LHCN-M2 (cell line): ENCODE measurements at regions not wholly inside any gene's neighbourhood (a gene's known extent, or its start where the extent isn't known, plus 50 kb on each side); places are given as distances from the start of the nearest gene placed in this dataset.

Experiments
- DNase-seq: peaks from one replicate; pipeline ENCODE4 v3.0.0-alpha.2; 2012; ENCODE audit warnings: low read depth

- no peak for DNase-seq
These were observed 169.3 kb downstream of the TTLL2 start for GRCh38 chr6:167493976-167494697.

DNA sequence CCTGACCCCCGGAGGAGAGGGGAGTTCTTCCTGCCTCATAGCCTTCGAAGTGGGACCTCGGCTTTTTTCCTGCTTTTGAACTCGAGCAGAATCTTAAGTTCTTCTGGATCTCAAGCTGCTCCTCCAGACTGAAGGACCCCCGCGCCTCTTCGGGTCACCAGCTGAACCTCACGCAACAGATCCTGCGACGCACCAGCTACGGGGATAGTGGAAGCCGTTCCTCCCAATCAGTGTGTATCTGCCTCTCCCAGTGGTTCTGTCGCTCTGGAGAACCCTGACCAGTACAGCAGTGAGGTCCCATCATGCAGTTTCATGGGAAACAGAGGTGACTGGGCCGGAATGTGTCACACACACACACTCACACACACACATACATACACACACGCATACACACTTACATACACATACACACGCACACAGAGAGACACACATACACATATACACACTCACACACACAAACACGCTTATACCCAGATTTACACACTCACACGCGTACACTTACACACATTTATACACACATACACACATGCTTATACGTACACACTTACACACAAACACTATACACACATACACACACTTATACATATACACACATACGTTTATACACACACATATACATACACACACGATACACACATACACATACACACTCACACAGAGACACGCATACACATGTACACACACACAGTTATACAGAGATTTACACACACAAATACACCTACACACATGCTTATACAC is 170.0 kb downstream of the TTLL2 start:
- no peak for DNase-seq

GRCh38 chr6:167495506-167496401 is 170.9 kb downstream of the TTLL2 start:
- no peak for DNase-seq

- no peak for DNase-seq
These were observed 171.8 kb downstream of the TTLL2 start for GRCh38 chr6:167496707-167497106.

DNA sequence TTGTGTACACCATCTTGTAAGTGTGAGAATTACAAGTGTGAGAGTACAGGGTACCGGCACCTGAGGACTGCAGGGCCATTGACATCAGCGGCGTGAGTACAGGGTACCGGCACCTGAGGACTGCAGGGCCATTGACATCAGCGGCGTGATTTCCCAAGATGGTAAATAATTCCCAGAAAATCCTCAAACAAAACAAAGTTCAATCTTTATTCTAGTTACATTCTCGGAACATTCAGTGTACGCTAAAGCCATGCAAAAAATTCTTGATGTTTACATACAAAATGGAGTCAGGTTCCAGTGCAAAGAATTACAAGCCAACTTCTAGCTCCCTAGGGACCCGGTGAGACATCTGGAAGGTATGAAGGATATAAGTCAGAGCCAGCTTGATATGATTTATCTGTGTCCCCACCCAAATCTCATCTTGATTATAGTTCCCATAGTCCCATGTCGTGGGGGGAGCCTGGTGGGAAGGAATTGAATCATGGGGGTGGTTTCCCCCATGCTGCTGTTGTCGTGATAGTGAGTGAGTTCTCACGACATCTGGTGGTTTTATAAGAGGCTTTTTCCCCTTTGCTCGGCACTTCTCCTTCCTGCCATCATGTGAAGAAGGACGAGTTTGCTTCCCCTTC is 172.7 kb downstream of the TTLL2 start:
- DNase-seq = no peak

GRCh38 chr6:167499161-167499660 is 174.3 kb downstream of the TTLL2 start:
- DNase-seq = no peak

DNA sequence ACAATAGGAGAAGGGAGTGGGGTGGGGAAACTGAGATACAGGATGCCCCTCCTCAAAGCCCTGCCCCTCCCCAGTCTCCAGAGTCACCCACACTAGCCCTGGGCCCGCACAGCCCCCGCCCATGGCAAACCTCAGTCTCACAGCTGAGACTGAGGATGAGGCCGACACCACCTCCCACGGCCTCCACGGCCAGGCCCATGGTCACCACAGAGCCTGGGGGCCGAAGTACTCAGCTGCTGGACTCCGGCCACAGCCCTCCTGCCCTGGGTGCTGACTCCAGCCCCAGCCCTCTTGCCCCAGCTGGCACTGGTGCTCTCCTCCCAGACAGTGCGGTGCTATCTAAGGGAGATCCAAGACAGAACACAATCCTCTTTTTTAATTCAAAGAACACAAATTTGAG is 176.1 kb downstream of the TTLL2 start:
- DNase-seq = no peak

DNA sequence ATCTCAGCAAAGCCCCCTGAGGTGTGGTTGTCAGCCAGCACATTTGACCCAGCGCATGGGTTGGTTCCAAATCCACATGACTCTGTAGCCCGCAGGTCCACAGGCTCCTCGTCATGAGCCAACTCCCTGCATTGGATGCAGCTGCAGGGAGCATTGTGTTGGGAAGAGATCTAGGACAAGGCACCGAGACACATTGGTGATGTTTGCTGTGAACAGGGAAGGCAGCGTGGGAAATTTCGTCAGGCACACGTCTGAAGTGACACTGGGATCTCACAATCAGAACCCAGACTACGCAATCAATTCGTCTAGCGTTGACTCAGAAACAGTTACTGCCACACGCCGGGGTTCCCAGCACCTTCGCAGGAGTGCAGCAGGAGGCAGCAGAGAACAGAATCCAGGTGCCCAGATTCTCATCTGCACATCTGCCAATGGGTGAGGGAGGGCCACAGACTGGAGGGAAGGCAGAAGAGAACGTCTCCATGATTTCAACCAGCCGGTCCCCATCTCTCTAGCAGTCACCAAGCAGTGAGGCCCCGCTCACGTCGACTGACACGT is 177.0 kb downstream of the TTLL2 start:
- DNase-seq = no peak

DNA sequence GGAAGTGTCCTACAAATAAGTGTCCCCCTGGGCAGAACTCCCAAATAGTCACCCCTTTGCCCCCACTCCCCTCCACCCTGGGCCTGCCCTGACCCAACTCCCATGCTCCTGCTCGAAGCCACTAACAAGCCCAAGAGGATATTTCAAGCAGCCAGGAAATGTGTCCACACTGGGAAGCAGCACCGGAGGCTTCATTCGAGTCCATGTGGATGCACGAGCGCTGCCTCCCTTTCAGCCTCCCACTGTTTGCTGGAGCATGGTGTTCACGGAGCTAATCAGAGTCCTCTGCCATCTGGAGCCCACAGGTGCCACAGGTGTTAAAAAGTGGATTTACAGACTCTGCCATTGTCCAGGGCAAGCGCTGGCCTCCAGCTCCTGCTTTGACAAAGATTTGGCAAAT is 177.6 kb downstream of the TTLL2 start:
- no peak for DNase-seq

DNA sequence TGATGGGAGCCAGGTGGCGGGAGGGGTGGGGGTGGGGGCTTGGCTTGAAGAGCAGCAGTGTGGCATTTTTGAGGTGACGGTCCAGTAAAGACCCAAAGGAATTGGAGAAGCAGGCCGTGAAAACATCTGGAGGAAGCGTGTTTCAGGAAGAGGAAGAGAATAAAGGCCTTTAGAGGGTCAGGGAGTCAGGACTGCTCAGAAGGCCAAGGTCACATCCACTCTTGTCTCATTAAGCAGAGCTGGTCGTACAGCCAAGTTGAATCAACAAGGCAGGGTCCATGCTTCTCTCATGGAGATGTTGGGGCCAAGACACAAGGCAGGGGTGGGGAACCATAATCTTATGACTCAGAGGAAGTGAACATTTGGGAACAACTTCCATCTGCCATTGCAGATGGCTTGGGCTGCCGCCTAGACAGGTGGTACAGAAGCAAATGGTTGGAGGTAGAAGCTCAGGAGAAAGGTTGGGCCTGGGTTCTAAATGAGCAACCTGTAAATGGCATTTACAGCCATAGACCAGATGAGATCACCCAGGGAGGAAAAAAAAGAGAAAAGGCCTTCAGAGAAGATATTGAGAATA is 179.6 kb downstream of the TTLL2 start:
- DNase-seq = no peak

DNA sequence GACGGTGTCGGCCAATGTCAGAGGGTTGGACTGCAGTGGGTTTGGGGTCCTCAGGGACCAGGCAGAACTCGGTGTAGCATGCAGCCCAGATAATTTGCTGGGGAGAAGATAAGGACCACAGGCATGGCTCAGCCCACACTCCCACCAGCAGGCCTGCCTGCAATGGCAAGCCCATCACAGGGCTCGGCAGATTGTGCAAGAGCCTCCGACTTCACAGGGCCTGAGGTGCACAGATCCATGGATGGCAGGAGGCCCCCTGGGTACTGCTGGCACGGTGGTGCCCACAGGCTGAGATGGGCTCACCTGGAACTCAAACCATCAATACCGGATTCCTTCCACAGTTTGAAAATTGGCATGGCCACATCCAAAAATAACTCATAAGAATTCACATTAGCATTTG is 180.3 kb downstream of the TTLL2 start:
- no peak for DNase-seq

GRCh38 chr6:167505782-167506181 is 180.9 kb downstream of the TTLL2 start:
- no peak for DNase-seq

GRCh38 chr6:167506443-167507301 is 181.8 kb downstream of the TTLL2 start:
- DNase-seq = no peak

GRCh38 chr6:167507376-167507945 is 182.6 kb downstream of the TTLL2 start:
- no peak for DNase-seq

DNA sequence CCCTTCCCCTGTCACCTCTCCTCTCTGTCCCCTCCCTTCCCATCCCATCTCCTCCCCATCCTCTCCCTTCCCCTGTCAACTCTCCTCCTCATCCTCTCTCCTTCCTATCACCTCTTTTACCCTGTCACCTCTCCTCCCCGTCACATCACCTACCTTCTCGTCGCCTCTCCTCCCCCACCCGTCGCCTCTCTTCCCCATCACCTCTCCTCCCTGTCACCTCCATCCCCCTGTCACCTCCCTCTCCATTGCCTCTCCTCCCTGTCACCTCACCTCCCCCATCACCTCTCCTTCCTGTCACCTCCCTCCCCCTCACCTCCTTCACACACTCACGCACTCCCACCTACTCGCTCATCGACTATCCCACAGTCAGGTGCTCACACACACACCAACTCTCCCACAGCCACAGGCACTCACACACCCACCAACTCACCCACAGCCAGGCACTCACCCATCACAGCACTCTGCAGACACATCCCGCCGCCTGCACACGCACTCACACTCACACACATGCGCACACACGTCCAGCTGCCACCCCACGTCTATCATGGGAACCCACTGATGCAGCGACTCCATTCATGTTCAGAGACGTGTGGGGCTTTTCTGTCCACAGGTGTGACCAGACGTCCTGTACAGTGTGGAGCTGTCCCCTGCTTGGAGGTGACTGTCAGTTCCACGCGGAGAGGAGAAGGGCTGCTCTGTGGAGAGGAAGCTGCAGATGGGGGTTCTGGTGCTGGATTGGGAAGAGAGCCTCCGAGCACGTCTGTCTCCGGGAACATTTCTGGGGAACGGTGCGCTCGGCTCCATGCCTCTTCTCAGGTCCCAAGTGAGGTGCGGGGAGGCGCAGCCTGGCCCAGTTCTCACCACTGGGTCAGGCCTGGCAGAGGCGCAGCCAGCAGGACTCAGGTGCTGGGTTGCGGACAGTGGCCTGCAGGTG is 184.3 kb downstream of the TTLL2 start:
- no peak for DNase-seq

DNA sequence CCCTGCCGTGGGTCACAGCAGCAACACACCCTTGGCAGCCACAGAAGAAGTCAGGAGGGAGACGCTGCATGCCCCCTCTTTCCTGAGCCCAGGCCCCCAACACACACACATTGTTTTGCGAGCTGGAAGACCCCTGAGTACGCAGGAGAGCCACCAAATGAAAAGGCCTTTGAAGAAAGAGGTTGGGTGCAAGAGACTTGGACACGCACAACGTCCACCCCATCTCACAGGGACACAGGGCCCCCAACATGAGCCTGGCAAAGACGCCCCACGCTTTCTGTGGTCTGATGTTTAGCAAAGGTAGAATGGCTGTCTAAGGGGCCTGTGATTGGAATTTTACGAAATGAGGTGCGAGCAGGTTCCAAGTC is 185.0 kb downstream of the TTLL2 start:
- no peak for DNase-seq

GRCh38 chr6:167510648-167511047 is 185.8 kb downstream of the TTLL2 start:
- no peak for DNase-seq

DNA sequence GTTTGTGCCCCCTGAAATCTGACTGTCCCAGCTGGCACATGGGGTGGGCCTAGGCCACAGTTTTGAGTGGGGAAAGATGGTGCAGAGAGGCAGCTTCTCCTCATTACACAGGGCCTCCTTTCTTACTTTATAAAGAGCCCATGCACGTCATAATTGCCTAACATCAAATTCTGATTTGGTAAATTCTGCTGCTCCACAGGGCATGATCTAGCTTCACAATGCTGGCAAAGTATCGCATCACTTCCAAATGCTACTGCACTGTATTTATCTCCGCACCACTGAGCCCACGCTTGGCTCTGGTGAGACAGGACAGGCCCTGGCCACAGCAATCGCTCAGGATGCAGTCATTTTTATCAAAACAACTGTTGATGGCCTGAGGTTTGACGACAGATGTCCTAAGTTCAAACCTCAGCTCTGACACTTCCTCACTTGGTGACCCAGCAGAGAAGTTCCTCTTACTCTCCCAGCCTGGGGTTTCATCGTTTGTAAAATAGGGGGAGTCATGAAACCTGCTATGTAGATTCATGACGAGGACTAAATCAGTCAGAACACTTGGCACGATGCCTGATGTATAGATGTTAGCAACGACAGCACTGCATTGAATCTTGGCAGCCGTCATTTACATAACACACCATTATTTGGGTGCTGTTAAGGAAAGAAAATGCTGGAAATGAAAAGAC is 187.9 kb downstream of the TTLL2 start:
- no peak for DNase-seq
